A549 (cell line): ENCODE measurements at regions not wholly inside any gene's neighbourhood (a gene's known extent, or its start where the extent isn't known, plus 50 kb on each side); places are given as distances from the start of the nearest gene placed in this dataset.
"Not testable (repeated sequence)": the region's sequence is repeated elsewhere in the genome, so short reads cannot be mapped to it uniquely, and the experiment has no call there.

ENCODE experiments used
- CHD2 ChIP-seq: fragments of 150-350 bp; IDR thresholded peaks from 2 replicates; pipeline ENCODE4 v1.6.1; 2014; ENCODE audit warnings: low read length; ENCODE audit not compliant: partially characterized antibody
- CTCF ChIP-seq: fragments of >200 bp; sonication (Bioruptor Twin); formaldehyde crosslinking; IDR thresholded peaks from 3 replicates; pipeline ENCODE4 v1.5.1; 2016
- EHMT2 ChIP-seq: fragments of 200-600 bp; sonication (generic); IDR thresholded peaks from 2 replicates; pipeline ENCODE4 v1.6.1; 2016; ENCODE audit warnings: antibody characterized with exemption, low read depth, mild to moderate bottlenecking, moderate library complexity
- ESRRA ChIP-seq: fragments of 150-350 bp; IDR thresholded peaks from 2 replicates; pipeline ENCODE4 v1.6.1; 2014; ENCODE audit warnings: mild to moderate bottlenecking, low read length, borderline replicate concordance
- HDAC2 ChIP-seq: fragments of 200-600 bp; sonication (generic); IDR thresholded peaks from 2 replicates; pipeline ENCODE4 v1.6.1; 2016
- JUN ChIP-seq, 2 experiments: fragments of >200 bp; sonication (Bioruptor Twin); formaldehyde crosslinking; IDR thresholded peaks; 2 replicates in 1 of 2; 3 replicates in 1 of 2; pipeline ENCODE4 v1.6.1; 2016 to 2017
- JUNB ChIP-seq: fragments of >200 bp; sonication (Bioruptor Twin); formaldehyde crosslinking; IDR thresholded peaks from 2 replicates; pipeline ENCODE4 v1.6.1; 2016
- MAX ChIP-seq: IDR thresholded peaks from 2 replicates; pipeline ENCODE4 v1.6.1; 2012
- NR3C1 ChIP-seq: fragments of >200 bp; sonication (Bioruptor Twin); formaldehyde crosslinking; IDR thresholded peaks from 3 replicates; pipeline ENCODE4 v1.6.1; 2017
- POLR2A ChIP-seq: IDR thresholded peaks from 2 replicates; pipeline ENCODE4 v1.6.1; 2012; ENCODE audit warnings: mild to moderate bottlenecking, low read length
- RCOR1 ChIP-seq: fragments of 150-350 bp; IDR thresholded peaks from 2 replicates; pipeline ENCODE4 v1.6.1; 2014; ENCODE audit warnings: antibody characterized with exemption, low read length, low read depth
- REST ChIP-seq: fragments of 200-600 bp; sonication (generic); IDR thresholded peaks from 2 replicates; pipeline ENCODE4 v1.6.1; 2016; ENCODE audit warnings: antibody characterized with exemption, mild to moderate bottlenecking, moderate library complexity
- RFX5 ChIP-seq: fragments of 450-650 bp; IDR thresholded peaks from 2 replicates; pipeline ENCODE4 v1.7.1; 2014; ENCODE audit warnings: antibody characterized with exemption, mild to moderate bottlenecking, moderate library complexity
- RNF2 ChIP-seq: fragments of 200-600 bp; sonication (generic); IDR thresholded peaks from 2 replicates; pipeline ENCODE4 v1.6.1; 2016; ENCODE audit warnings: low read depth, mild to moderate bottlenecking, antibody characterized with exemption, moderate library complexity, borderline replicate concordance

- TF ChIP-seq CTCF; MAX; HDAC2; RFX5; ESRRA; EHMT2; NR3C1; JUNB; RCOR1; POLR2A; JUN (IDR thresholded peaks at IDR 0.05); REST; RNF2; CHD2: not testable (repeated sequence)
These were observed 132.2 kb upstream of the CIBAR2 start for GRCh38 chr16:85244452-85244851.
